Vagina (tissue), 2 donors: ENCODE measurements at regions not wholly inside any gene's neighbourhood (a gene's known extent, or its start where the extent isn't known, plus 50 kb on each side); places are given as distances from the start of the nearest gene placed in this dataset.
A peak's percentile ranks its signal among the peaks of the same experiment; 100 is the strongest.
"Not testable (repeated sequence)": the region's sequence is repeated elsewhere in the genome, so short reads cannot be mapped to it uniquely, and the experiment has no call there.

Experiments
- DNase-seq, 2 donors: peaks; one replicate each; pipeline ENCODE4 v3.0.0-alpha.2; 2017; ENCODE audit errors: extremely low spot score in 2 of 2
- H3K27ac ChIP-seq: fragments of 200-600 bp; sonication (generic); one replicate; pipeline ENCODE4 v1.5.1; 2019
- H3K27me3 ChIP-seq: fragments of 200-600 bp; sonication (generic); one replicate; pipeline ENCODE4 v1.5.1; 2019
- H3K36me3 ChIP-seq, 2 donors: fragments of 200-600 bp; sonication (generic); one replicate each; pipeline ENCODE4 v1.5.1; 2017 to 2019
- H3K4me1 ChIP-seq: fragments of 200-600 bp; sonication (generic); one replicate; pipeline ENCODE4 v1.5.1; 2019
- H3K4me3 ChIP-seq, 2 donors: fragments of 200-600 bp; sonication (generic); 1 replicate in 1 of 2; 2 replicates in 1 of 2; pipeline ENCODE4 v1.5.1; 2016 to 2019
- H3K9me3 ChIP-seq: fragments of 200-600 bp; sonication (generic); one replicate; pipeline ENCODE4 v1.5.1; 2019
- CTCF ChIP-seq, 3 experiments: fragments of 450-650 bp in 2 of 3; fragments of 200-600 bp in 1 of 3; sonication (generic) in 1 of 3; IDR thresholded peaks; one replicate each; pipeline ENCODE4 v1.5.1; 2017 to 2019; ENCODE audit warnings: antibody characterized with exemption in 3 of 3, mild to moderate bottlenecking in 2 of 3, moderate library complexity in 2 of 3
- POLR2A ChIP-seq, 2 donors: fragments of 450-650 bp; IDR thresholded peaks; one replicate each; pipeline ENCODE4 v1.6.1; 2017; ENCODE audit warnings: antibody characterized with exemption in 2 of 2, mild to moderate bottlenecking in 2 of 2, moderate library complexity in 2 of 2
- POLR2AphosphoS5 ChIP-seq, 2 donors: sonication (generic); formaldehyde crosslinking; IDR thresholded peaks; one replicate each; pipeline ENCODE4 v1.9.0; 2017; ENCODE audit warnings: antibody characterized with exemption in 2 of 2, mild to moderate bottlenecking in 2 of 2, low read depth in 1 of 2; ENCODE audit not compliant: insufficient read depth in 1 of 2
- intact Hi-C: fragments of 100-400 bp; cut with DNase I; formaldehyde crosslinking; loops from one replicate; pipeline ENCODE4 v1.15.1; 2023

- no peaks in the 10 kb centered on the region for H3K9me3 ChIP-seq
- DNase-seq = no peak
- no peaks in the 10 kb centered on the region for H3K36me3 ChIP-seq
- H3K27ac ChIP-seq = no peak overlapping the region
- intact Hi-C loops = no loop called here
- no peaks in the 10 kb centered on the region for H3K27me3 ChIP-seq
- H3K4me1 ChIP-seq = peaks cover 11% of the 10 kb centered on the region
- no peak overlapping the region for H3K4me3 ChIP-seq
- TF ChIP-seq POLR2AphosphoS5 (IDR thresholded peaks at IDR 0.05; ENCODE audit: insufficient read depth in 1 of 2, low read depth in 1 of 2) = no peak
- no peak for TF ChIP-seq CTCF (IDR thresholded peaks at IDR 0.05)
- no peak for TF ChIP-seq POLR2A (IDR thresholded peaks at IDR 0.05)
Observed at GRCh38 chr2:7094231-7094741, 177.1 kb downstream of the RNF144A start.

- Histone ChIP-seq H3K4me3 (peak overlapping the region in 1 of 2 donors; percentile 3), H3K27me3 (no peaks in the 10 kb centered on the region), H3K36me3 (no peaks in the 10 kb centered on the region), H3K27ac (no peak overlapping the region), H3K4me1 (peaks cover 11% of the 10 kb centered on the region), H3K9me3 (no peaks in the 10 kb centered on the region)
- intact Hi-C loops = no loop called here
- TF ChIP-seq POLR2AphosphoS5 (IDR thresholded peaks at IDR 0.05; ENCODE audit: insufficient read depth in 1 of 2, low read depth in 1 of 2) (no peak), CTCF (IDR thresholded peaks at IDR 0.05) (no peak), POLR2A (IDR thresholded peaks at IDR 0.05) (no peak)
- no peak for DNase-seq
Observed at GRCh38 chr2:7096726-7097352, 179.6 kb downstream of the RNF144A start.

GRCh38 chr2:7097353-7097895 is 180.2 kb downstream of the RNF144A start:
- TF ChIP-seq CTCF (IDR thresholded peaks at IDR 0.05) = peak; percentile 79 to 99 (median 84)
- TF ChIP-seq POLR2A (IDR thresholded peaks at IDR 0.05) = no peak
- intact Hi-C loops = no loop called here
- no peaks in the 10 kb centered on the region for H3K9me3 ChIP-seq
- no peaks in the 10 kb centered on the region for H3K36me3 ChIP-seq
- no peak for DNase-seq
- peaks cover 11% of the 10 kb centered on the region for H3K4me1 ChIP-seq
- peak overlapping the region in 1 of 2 donors; percentile 3 for H3K4me3 ChIP-seq
- H3K27me3 ChIP-seq = no peaks in the 10 kb centered on the region
- no peak overlapping the region for H3K27ac ChIP-seq

GRCh38 chr2:7098816-7099215 is 181.6 kb downstream of the RNF144A start:
- Histone ChIP-seq H3K27ac (no peak overlapping the region), H3K27me3 (no peaks in the 10 kb centered on the region), H3K4me3 (no peak overlapping the region), H3K4me1 (peaks cover 11% of the 10 kb centered on the region), H3K36me3 (no peaks in the 10 kb centered on the region), H3K9me3 (no peaks in the 10 kb centered on the region)
- intact Hi-C loops = no loop called here
- DNase-seq = no peak
- TF ChIP-seq POLR2AphosphoS5 (IDR thresholded peaks at IDR 0.05; ENCODE audit: insufficient read depth in 1 of 2, low read depth in 1 of 2) = no peak
- TF ChIP-seq CTCF (IDR thresholded peaks at IDR 0.05) = no peak
- TF ChIP-seq POLR2A (IDR thresholded peaks at IDR 0.05) = no peak

- H3K27me3 ChIP-seq, H3K36me3 ChIP-seq, DNase-seq, H3K4me3 ChIP-seq, H3K27ac ChIP-seq, H3K9me3 ChIP-seq, intact Hi-C loops: not testable (repeated sequence)
- H3K4me1 ChIP-seq = peaks cover 11% of the 10 kb centered on the region
Observed at GRCh38 chr2:7099687-7100086, 182.5 kb downstream of the RNF144A start.
